HCT116 (cell line): ENCODE measurements at regions not wholly inside any gene's neighbourhood (a gene's known extent, or its start where the extent isn't known, plus 50 kb on each side); places are given as distances from the start of the nearest gene placed in this dataset.

Experiments used
- ATAC-seq: fragments of 200-7000 bp; cut with Tn5 transposase; 2 replicates; pipeline ENCODE4 v1.9.1; 2020; ENCODE audit warnings: mild to moderate bottlenecking, moderate library complexity
- BruUV-seq: library from RNA; stranded (reverse); fragments of 400-500 nt; replicated peaks from 2 replicates; lab custom pipeline; 2021; lab: Mats Ljungman, UMichigan
- CTCF ChIA-PET: fragments of 300-600 bp; sonication (Branson Sonifier 250); formaldehyde crosslinking; loops from one replicate; lab custom pipeline; 2021; ENCODE audit warnings: antibody characterized with exemption; lab: Charles Lee
- POLR2A ChIA-PET: fragments of 300-600, 350-600 bp; sonication (Branson Sonifier 250); formaldehyde crosslinking; loops from one replicate; lab custom pipeline; 2021; ENCODE audit warnings: antibody characterized with exemption; lab: Charles Lee
- RAD21 ChIA-PET, 2 experiments: fragments of 300-600 bp; sonication (Branson Sonifier 250); formaldehyde crosslinking; loops; one replicate each; lab custom pipeline; 2023; ENCODE audit warnings: low total read pairs in 2 of 2; ENCODE audit not compliant: uncharacterized antibody in 2 of 2, unreplicated experiment in 2 of 2, low non-redundant PET in 1 of 2; lab: Charles Lee
- DNase-seq: peaks from one replicate; pipeline ENCODE4 v3.0.0-alpha.2; 2010; ENCODE audit warnings: low read depth, low spot score
- H2AFZ ChIP-seq: fragments of 200-600 bp; shearing (Covaris generic), sonication (generic); 2 replicates; pipeline ENCODE4 v1.6.1; 2017; ENCODE audit warnings: low read depth, mixed run types, mixed read lengths, antibody characterized with exemption, low read length; ENCODE audit not compliant: poor library complexity, severe bottlenecking
- H3K27ac ChIP-seq: 2 replicates; pipeline ENCODE4 v1.5.1; 2012; ENCODE audit warnings: low read depth, low read length
- H3K27me3 ChIP-seq: fragments of 200-600 bp; sonication (generic); 2 replicates; pipeline ENCODE4 v1.6.1; 2016; ENCODE audit warnings: mixed run types, low read length, mixed read lengths; ENCODE audit not compliant: insufficient read depth
- H3K36me3 ChIP-seq, 2 experiments: fragments of 200-500 bp in 1 of 2; fragments of 200-600 bp in 1 of 2; sonication (Bioruptor generic) in 1 of 2; sonication (generic) in 1 of 2; 2 replicates each; pipeline versions ENCODE4 v1.5.1 to v1.6.1; 2014 to 2016; ENCODE audit warnings: low read length in 2 of 2, inconsistent platforms in 1 of 2, mixed read lengths in 1 of 2, mixed run types in 1 of 2; ENCODE audit not compliant: insufficient read depth in 2 of 2, control insufficient read depth in 1 of 2
- H3K4me1 ChIP-seq, 2 experiments: fragments of 200-600 bp in 1 of 2; sonication (generic) in 1 of 2; 2 replicates each; pipeline versions ENCODE4 v1.5.1 to v1.6.1; 2012 to 2017; ENCODE audit warnings: low read length in 2 of 2, inconsistent platforms in 1 of 2, mild to moderate bottlenecking in 1 of 2, mixed read lengths in 1 of 2, mixed run types in 1 of 2, moderate library complexity in 1 of 2; ENCODE audit not compliant: insufficient read depth in 2 of 2, control insufficient read depth in 1 of 2
- H3K4me2 ChIP-seq: fragments of 200-600 bp; sonication (generic); 2 replicates; pipeline ENCODE4 v1.6.1; 2017; ENCODE audit warnings: mixed run types, low read length, mixed read lengths
- H3K4me3 ChIP-seq, 2 experiments: fragments of 200-600 bp in 1 of 2; sonication (generic) in 1 of 2; replicated peaks in 1 of 2; 2 replicates each; pipeline ENCODE4 v1.5.1; 2011 to 2016; ENCODE audit warnings: low read length in 2 of 2, control low read depth in 1 of 2, low read depth in 1 of 2, mild to moderate bottlenecking in 1 of 2, mixed read lengths in 1 of 2, mixed run types in 1 of 2
- H3K79me2 ChIP-seq: fragments of 200-600 bp; sonication (generic); 2 replicates; pipeline ENCODE4 v1.6.1; 2017; ENCODE audit warnings: mild to moderate bottlenecking, mixed run types, low read length, moderate library complexity, mixed read lengths; ENCODE audit not compliant: insufficient read depth
- H3K9ac ChIP-seq: fragments of 200-600 bp; sonication (generic); 2 replicates; pipeline ENCODE4 v1.6.1; 2016; ENCODE audit warnings: low read length, mixed read lengths
- H3K9me2 ChIP-seq: fragments of 200-600 bp; sonication (generic), shearing (Covaris generic); 2 replicates; pipeline ENCODE4 v1.6.1; 2017; ENCODE audit warnings: mixed run types, mild to moderate bottlenecking, moderate library complexity; ENCODE audit not compliant: insufficient read depth
- H3K9me3 ChIP-seq, 2 experiments: fragments of 200-500 bp in 1 of 2; fragments of 200-600 bp in 1 of 2; sonication (Bioruptor generic) in 1 of 2; sonication (generic) in 1 of 2; 2 replicates each; pipeline ENCODE4 v1.6.1; 2014 to 2017; ENCODE audit warnings: low read length in 2 of 2, mixed read lengths in 2 of 2, inconsistent platforms in 1 of 2, low read depth in 1 of 2, mild to moderate bottlenecking in 1 of 2, mixed run types in 1 of 2, moderate library complexity in 1 of 2; ENCODE audit not compliant: control insufficient read depth in 1 of 2, insufficient read depth in 1 of 2
- H4K20me1 ChIP-seq: fragments of 200-600 bp; sonication (generic), shearing (Covaris generic); 2 replicates; pipeline ENCODE4 v1.6.1; 2017; ENCODE audit warnings: mixed run types, mild to moderate bottlenecking, moderate library complexity; ENCODE audit not compliant: insufficient read depth
- CBX3 ChIP-seq: IDR thresholded peaks from 2 replicates; pipeline ENCODE4 v1.6.1; 2012; ENCODE audit warnings: low read depth
- CEBPB ChIP-seq: IDR thresholded peaks from 2 replicates; pipeline ENCODE4 v1.6.1; 2012; ENCODE audit warnings: low read depth
- EGR1 ChIP-seq: IDR thresholded peaks from 2 replicates; pipeline ENCODE4 v1.6.1; 2012; ENCODE audit warnings: low read depth
- FOSL1 ChIP-seq: IDR thresholded peaks from 2 replicates; pipeline ENCODE4 v1.6.1; 2012; ENCODE audit warnings: low read depth
- POLR2A ChIP-seq: IDR thresholded peaks from 2 replicates; pipeline ENCODE4 v1.7.0; 2011; ENCODE audit warnings: borderline replicate concordance; ENCODE audit not compliant: insufficient read depth, insufficient read length; ENCODE audit errors: extremely low read depth
- POLR2AphosphoS5 ChIP-seq: IDR thresholded peaks from 2 replicates; pipeline ENCODE4 v1.6.1; 2011; ENCODE audit warnings: mild to moderate bottlenecking, low read depth, low read length, moderate library complexity
- RAD21 ChIP-seq: IDR thresholded peaks from 2 replicates; pipeline ENCODE4 v1.6.1; 2012; ENCODE audit warnings: low read depth, mild to moderate bottlenecking
- SRF ChIP-seq: IDR thresholded peaks from 2 replicates; pipeline ENCODE4 v1.6.1; 2012; ENCODE audit warnings: low read depth
- TCF7L2 ChIP-seq: IDR thresholded peaks from 2 replicates; pipeline ENCODE4 v1.7.0; 2011; ENCODE audit warnings: borderline replicate concordance, inconsistent platforms; ENCODE audit not compliant: insufficient read depth, insufficient read length; ENCODE audit errors: extremely low read depth
- YY1 ChIP-seq: IDR thresholded peaks from 2 replicates; pipeline ENCODE4 v1.6.1; 2011; ENCODE audit warnings: low read length, low read depth, moderate library complexity, mild to moderate bottlenecking; ENCODE audit not compliant: insufficient replicate concordance; ENCODE audit errors: extremely low read depth
- ZFX ChIP-seq: fragments of 450-650 bp; IDR thresholded peaks from 2 replicates; pipeline ENCODE4 v1.6.1; 2017
- ZNF274 ChIP-seq: fragments of 200-500 bp; sonication (Bioruptor generic); IDR thresholded peaks from 2 replicates; pipeline ENCODE4 v1.6.1; 2014; ENCODE audit warnings: mild to moderate bottlenecking, low read depth, low read length, inconsistent platforms
- intact Hi-C: fragments of 100-400 bp; cut with micrococcal nuclease; formaldehyde crosslinking; loops from 2 replicates; pipeline ENCODE4 v1.10.0; 2022
- TF ChIP-seq, protein P1 (sequence below): IDR thresholded peaks from 2 replicates; pipeline ENCODE4 v1.6.1; 2012
- TF ChIP-seq, protein P2 (sequence below): IDR thresholded peaks from 2 replicates; pipeline ENCODE4 v1.6.1; 2012
- TF ChIP-seq, protein P3 (sequence below), 3 experiments: fragments of 200-600 bp in 1 of 3; sonication (generic) in 1 of 3; IDR thresholded peaks in 2 of 3; conservative IDR thresholded peaks in 1 of 3; 2 replicates each; pipeline ENCODE4 v1.5.1; 2012 to 2017; ENCODE audit warnings: low read depth in 2 of 3, low read length in 2 of 3, antibody characterized with exemption in 1 of 3, borderline replicate concordance in 1 of 3, control low read depth in 1 of 3, mild to moderate bottlenecking in 1 of 3, mixed read lengths in 1 of 3, mixed run types in 1 of 3, moderate library complexity in 1 of 3; ENCODE audit not compliant: insufficient read depth in 1 of 3
- TF ChIP-seq, protein P4 (sequence below): IDR thresholded peaks from 2 replicates; pipeline ENCODE4 v1.6.1; 2012; ENCODE audit warnings: low read depth

DNA sequence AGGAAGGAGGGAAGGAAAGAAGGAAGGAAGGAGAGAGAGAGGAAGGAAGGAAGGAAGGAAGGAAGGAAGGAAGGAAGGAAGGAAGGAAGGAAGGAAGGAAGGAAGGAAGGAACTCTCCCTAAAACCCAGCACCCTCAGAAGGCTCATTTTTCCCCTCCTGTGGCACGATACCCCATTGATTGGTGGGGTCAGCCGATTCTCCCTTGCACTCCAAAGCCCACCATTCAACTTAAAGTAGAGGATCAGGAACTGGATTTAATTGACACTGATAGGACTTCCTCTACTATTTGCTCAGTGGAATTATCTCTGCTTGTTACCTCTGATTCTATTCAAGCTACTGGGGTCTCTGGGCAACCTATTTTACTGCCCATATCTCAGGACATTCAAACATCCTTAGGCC is 199.2 kb upstream of the MAOA start:
- CTCF ChIA-PET: no interaction called here
- no TSS peak for BruUV-seq
- Histone ChIP-seq H3K9me2 (no peaks in the 10 kb centered on the region), H3K9me3 (no peaks in the 10 kb centered on the region; a peak in 1 of 4 replicates), H2AFZ (no peak overlapping the region), H3K4me2 (no peak overlapping the region), H3K4me3 (no peak overlapping the region), H3K27me3 (no peaks in the 10 kb centered on the region), H3K36me3 (no peaks in the 10 kb centered on the region), H3K79me2 (no peaks in the 10 kb centered on the region), H3K9ac (no peak overlapping the region), H4K20me1 (no peaks in the 10 kb centered on the region), H3K4me1 (no peaks in the 10 kb centered on the region), H3K27ac (no peak overlapping the region)
- intact Hi-C loops: no loop called here
- no peak for ATAC-seq
- POLR2A ChIA-PET: no interaction called here
- DNase-seq: no peak
- TF ChIP-seq, protein P1, sequence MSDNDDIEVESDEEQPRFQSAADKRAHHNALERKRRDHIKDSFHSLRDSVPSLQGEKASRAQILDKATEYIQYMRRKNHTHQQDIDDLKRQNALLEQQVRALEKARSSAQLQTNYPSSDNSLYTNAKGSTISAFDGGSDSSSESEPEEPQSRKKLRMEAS: no peak
- TF ChIP-seq CEBPB (no peak), EGR1 (no peak), ZNF274 (no peak), POLR2A (no peak), CBX3 (no peak), SRF (no peak)
- TF ChIP-seq, protein P2, sequence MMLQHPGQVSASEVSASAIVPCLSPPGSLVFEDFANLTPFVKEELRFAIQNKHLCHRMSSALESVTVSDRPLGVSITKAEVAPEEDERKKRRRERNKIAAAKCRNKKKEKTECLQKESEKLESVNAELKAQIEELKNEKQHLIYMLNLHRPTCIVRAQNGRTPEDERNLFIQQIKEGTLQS: no peak
- RAD21 ChIA-PET: no interaction called here

DNA sequence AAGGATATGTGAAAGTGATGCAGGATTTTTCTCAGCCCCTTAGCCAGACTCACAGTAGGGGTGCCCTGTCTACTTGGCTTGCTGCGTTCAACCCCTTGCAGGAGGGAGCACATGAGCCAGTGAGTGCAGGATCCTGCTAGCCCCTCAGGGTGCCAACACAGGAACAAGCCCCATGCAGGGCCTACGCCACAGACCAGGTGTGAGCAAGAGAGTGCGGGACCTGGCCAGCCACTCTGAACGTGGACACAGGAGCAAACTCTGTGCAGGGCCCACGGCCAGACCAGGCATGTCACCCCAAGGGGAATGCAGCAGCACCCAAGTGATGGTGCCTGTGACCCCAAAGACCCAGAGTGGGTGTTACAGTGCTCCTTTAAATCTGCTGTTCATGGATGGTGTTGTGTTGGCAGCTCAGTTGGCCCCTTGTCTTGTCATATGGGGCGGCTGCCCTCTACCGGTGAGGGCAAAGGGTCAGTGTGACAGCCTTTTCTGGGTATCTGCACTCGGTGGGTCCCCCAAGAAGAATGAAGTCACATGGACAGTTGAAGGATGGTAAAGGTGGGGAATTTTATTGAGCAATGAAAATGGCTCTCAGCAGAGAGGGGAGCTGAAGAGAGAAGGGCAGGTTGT is 188.4 kb upstream of the MAOA start:
- Histone ChIP-seq H3K79me2 (no peaks in the 10 kb centered on the region), H3K27me3 (no peaks in the 10 kb centered on the region), H3K4me2 (no peak overlapping the region), H4K20me1 (no peaks in the 10 kb centered on the region), H3K36me3 (no peaks in the 10 kb centered on the region), H3K4me3 (no peak overlapping the region), H3K9me3 (no peaks in the 10 kb centered on the region), H2AFZ (no peak overlapping the region), H3K4me1 (no peaks in the 10 kb centered on the region), H3K9ac (no peak overlapping the region), H3K27ac (no peak overlapping the region), H3K9me2 (no peaks in the 10 kb centered on the region)
- POLR2A ChIA-PET: no interaction called here
- DNase-seq (no peak), ATAC-seq (no peak)
- CTCF ChIA-PET: no interaction called here
- RAD21 ChIA-PET: no interaction called here
- no TSS peak for BruUV-seq
- intact Hi-C loops: no loop called here
- TF ChIP-seq, protein P3, sequence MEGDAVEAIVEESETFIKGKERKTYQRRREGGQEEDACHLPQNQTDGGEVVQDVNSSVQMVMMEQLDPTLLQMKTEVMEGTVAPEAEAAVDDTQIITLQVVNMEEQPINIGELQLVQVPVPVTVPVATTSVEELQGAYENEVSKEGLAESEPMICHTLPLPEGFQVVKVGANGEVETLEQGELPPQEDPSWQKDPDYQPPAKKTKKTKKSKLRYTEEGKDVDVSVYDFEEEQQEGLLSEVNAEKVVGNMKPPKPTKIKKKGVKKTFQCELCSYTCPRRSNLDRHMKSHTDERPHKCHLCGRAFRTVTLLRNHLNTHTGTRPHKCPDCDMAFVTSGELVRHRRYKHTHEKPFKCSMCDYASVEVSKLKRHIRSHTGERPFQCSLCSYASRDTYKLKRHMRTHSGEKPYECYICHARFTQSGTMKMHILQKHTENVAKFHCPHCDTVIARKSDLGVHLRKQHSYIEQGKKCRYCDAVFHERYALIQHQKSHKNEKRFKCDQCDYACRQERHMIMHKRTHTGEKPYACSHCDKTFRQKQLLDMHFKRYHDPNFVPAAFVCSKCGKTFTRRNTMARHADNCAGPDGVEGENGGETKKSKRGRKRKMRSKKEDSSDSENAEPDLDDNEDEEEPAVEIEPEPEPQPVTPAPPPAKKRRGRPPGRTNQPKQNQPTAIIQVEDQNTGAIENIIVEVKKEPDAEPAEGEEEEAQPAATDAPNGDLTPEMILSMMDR (IDR thresholded peaks at IDR 0.05 in 2 of 3, conservative IDR thresholded peaks at IDR 0.05 in 1 of 3; ENCODE audit: borderline replicate concordance in 1 of 3, insufficient read depth in 1 of 3, low read depth in 2 of 3, low read length in 2 of 3): no peak
- TF ChIP-seq, protein P4, sequence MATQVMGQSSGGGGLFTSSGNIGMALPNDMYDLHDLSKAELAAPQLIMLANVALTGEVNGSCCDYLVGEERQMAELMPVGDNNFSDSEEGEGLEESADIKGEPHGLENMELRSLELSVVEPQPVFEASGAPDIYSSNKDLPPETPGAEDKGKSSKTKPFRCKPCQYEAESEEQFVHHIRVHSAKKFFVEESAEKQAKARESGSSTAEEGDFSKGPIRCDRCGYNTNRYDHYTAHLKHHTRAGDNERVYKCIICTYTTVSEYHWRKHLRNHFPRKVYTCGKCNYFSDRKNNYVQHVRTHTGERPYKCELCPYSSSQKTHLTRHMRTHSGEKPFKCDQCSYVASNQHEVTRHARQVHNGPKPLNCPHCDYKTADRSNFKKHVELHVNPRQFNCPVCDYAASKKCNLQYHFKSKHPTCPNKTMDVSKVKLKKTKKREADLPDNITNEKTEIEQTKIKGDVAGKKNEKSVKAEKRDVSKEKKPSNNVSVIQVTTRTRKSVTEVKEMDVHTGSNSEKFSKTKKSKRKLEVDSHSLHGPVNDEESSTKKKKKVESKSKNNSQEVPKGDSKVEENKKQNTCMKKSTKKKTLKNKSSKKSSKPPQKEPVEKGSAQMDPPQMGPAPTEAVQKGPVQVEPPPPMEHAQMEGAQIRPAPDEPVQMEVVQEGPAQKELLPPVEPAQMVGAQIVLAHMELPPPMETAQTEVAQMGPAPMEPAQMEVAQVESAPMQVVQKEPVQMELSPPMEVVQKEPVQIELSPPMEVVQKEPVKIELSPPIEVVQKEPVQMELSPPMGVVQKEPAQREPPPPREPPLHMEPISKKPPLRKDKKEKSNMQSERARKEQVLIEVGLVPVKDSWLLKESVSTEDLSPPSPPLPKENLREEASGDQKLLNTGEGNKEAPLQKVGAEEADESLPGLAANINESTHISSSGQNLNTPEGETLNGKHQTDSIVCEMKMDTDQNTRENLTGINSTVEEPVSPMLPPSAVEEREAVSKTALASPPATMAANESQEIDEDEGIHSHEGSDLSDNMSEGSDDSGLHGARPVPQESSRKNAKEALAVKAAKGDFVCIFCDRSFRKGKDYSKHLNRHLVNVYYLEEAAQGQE: no peak
- TF ChIP-seq CEBPB (no peak), YY1 (no peak), ZFX (no peak), ZNF274 (no peak), RAD21 (no peak), POLR2AphosphoS5 (no peak), TCF7L2 (no peak), FOSL1 (no peak)
